GM18909 (cell line): ENCODE measurements at regions not wholly inside any gene's neighbourhood (a gene's known extent, or its start where the extent isn't known, plus 50 kb on each side); places are given as distances from the start of the nearest gene placed in this dataset.
A peak's percentile ranks its signal among the peaks of the same experiment; 100 is the strongest.

Source experiments
- ATAC-seq: cut with Tn5 transposase; IDR thresholded peaks from one replicate; pipeline ENCODE4 v1.9.1; 2021; ENCODE audit warnings: mild to moderate bottlenecking; ENCODE audit not compliant: unreplicated experiment, poor library complexity

DNA sequence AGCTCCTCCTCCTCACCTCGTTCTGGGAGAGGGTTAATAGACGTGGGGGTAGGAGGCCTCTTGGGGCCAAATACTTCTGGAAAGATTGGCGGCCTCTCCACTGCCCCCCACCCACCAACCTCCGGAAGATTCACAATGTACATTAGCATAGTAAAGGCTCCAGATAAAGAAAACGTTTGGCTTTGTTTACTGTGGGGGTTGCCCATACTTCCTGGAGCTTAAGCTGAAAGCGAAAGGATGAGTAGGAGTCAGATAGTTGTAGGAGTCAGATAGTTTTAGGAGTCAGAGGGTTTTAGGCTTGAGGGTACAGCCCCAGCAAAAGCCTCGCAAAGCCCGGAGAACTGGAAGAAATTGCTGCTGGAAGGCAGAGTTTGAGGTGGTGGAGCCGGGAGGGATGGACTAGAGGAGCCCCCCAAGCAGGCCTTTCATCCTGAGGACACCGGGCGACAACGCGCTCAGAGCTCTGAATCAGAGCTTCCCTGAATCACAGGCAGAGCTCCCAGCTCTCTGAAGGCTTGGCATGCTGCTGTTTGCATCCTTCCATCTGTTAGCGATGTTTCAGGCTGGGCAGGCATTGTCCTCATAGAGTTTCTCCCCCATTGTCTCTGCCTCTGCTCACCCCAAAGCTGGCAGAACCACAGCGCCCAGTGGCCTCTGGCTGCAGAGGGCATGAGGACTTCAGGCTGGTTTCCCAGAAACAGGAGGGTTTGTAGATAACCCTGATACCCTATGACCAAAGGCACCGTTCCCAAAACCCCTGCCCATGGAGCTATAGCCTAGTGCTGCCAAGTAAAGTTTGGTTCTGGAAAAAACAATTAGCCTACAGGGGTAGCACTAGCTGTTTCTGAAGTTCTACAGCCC lies 280.7 kb downstream of the BCOR start:
- ATAC-seq = no peak

DNA sequence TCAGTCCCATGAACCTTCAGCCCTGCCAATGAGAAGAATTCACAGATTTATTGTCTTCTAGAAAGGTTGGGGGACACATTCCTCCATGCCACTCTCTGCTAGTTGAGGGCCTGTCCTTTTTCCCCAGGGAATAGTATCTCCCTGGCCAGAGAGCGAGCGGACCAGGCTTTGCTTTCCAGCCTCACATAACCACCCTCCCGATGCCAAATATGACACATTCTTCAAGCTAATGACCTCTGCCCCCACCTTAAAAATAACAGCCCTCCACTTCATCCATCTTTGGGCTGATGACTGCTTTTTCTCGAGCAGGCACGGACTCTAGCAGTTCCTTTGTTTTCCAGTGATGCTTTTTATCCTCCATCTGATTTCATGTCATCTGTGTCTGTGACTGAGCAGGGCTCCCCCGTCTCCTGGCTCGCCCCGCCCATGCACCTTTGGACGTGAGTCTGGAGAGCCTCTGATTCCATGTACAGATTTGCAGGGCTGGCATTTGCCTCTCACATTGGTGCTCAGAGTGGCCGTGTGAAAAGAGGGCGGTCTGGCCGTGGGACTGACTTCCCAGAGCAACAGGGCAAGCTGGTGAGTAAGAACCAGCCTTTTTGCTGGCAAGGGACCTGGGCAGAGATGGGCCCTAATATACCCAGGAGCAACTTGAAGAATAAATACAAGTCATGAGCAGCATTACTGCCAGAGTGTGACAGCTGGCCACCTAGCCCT lies 279.8 kb downstream of the BCOR start:
- ATAC-seq = no peak

DNA sequence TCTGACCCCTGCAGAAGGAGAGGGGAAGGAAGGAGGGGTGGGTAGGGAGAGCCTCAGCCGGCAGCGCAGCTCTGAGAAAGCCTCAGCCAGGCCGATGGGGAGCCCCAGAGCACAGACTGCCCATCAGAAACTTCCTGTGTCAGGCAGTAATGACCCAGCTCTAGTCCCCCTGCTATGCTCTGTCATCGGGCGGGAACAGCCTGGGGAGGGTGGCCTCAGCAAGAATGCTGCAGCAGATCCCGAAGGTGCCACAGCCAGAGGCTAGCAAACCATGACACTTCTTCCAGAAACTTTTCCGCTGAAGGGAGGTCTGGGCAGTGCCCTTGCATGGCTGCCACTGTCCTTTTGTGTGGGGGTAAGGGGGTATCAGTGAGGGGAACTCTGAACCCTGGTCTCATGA lies 279.0 kb downstream of the BCOR start:
- ATAC-seq = no peak

DNA sequence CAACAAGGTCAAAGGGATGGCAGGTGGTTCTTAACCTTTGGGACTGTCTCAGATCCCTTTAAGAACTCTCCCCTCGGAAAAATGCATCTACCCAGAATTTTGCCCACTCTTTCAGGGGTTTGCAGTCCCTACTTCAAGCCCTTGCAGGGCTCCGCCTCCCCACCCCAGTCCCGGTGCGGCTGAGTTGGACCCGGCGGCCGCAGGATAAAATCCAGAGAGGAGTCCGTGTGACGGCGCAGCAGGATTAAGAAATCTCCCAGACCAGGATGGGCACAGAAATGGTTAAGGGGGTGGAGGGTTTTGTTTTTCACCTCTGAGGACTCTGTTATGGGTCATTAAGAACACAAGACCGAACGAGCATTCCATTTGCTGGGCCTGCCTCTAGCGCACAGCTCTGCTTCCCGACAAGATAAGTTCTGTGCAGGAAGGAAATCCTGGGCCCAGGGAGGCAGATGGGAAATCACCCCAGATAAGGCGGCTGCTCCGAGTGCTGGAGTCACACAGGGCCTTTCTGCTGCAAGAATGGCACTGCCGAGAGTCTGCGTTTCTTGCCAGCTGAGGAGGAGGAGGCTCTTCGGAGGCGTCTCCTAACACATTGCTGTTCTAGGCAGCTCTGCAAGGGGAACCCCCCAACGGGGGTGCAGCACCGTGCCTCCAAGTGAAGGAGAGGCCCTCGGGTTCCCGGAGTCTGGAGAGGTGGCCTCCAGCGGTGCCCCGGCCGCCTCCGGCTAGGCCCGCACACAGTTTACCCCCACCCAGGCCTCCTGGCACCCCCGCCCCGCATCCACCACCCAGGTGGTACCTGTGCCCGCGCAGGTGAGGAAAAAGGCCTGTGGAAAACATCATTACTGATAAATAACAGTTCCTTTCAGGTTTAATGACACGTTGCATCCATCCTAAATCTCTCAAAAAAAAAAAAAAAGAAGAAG lies 277.6 kb downstream of the BCOR start:
- ATAC-seq = no peak

- no peak for ATAC-seq
These were observed 276.6 kb downstream of the BCOR start for GRCh38 chrX:39820938-39821708.

DNA sequence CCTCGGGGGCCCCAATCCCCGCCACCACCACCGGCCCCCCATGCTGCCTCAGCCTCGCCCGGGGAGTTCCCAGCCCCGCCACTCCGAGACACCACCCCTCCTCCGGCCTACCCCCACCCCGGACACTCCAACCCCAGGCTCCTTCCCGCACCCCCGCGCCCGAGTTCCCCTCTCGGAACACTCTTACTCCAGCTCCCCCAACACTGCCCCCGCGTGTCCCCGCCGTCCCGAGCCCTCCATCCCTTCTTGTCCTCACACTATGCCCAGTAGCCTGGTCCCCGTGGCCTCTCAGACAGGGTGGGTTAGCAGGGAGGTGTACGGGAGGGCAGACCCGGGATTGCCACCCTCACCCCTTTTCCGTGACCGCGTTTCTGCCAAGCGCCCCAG lies 276.1 kb downstream of the BCOR start:
- ATAC-seq = no peak

- no peak for ATAC-seq
These were observed 275.5 kb downstream of the BCOR start for GRCh38 chrX:39822133-39822748.

- no peak for ATAC-seq
These were observed 274.3 kb downstream of the BCOR start for GRCh38 chrX:39823424-39823823.

DNA sequence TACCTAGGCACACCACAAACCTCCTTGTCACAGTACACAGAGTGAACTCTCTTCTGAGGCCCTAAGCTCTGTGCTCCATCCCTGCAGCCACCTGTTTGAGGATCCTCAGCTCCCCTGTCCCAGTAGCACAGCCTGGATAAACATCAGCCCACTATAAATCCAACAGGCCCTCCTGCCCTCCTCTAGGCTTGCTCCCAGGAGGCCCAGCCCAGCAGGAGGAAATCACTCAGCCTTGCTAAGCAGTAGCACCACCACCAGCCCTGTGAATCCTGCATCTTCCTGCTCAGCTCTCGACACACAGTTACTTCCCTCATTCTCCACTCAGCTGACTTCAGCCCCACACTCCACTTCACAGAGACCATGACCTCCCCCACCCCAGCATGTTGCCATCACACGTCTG lies 273.9 kb downstream of the BCOR start:
- ATAC-seq = no peak

DNA sequence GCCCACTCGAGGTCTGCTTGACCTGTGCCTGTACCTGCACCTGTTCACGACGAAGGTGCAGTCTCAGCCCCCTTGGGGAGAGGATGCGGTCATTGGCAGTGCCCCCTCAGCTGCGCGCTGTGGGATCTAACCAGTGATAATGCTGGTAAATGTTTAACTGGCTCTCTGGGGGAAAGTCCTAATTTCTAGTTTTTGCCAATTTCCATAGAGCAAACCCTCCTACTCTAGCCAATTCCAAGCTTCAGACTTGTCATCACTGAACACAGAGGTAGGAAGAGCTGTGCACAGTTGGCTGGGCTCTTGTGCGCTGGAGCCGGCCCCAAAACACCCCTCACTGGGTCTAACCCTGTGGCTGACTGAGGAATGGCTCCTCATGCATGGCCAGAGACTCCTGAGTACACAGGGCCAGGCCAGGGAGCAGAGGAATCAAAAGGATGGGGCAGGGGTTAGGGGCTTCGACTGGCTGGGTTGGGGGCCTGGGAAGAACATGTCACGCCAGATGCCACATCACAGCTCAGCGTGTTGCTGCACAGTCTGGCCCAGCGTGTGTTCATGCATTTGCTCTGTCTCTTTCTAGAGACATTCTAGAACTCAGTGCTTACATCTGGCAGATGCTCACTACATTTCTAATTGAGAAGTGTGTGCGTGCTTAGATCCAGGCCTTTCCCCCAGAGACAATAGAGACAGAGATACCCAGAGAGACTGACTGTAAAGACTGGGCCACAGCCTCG lies 270.8 kb downstream of the BCOR start:
- peak; percentile 41 for ATAC-seq

DNA sequence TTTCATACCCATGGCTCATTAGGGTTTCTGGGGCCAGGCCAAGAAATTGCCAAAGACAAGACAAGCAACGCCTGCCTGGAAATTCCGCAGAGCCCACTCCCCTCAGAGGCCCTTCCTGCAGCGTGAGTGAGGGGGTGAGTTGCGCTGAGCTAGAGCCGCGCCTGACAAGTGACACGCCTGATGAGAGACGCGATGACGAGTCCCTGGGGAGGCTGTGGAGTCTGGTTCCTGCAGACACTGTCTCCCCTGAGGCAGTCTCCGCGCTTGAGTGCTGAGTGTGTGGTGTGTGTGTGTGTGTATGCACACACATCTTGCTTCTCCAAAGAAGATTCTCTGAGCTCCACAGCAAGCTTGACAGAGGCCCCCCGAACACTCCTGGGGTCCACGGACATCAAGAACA lies 269.8 kb downstream of the BCOR start:
- peak; percentile 52 for ATAC-seq

- ATAC-seq = no peak
These were observed 268.8 kb downstream of the BCOR start for GRCh38 chrX:39828971-39829370.

- ATAC-seq = no peak
These were observed 267.8 kb downstream of the BCOR start for GRCh38 chrX:39829965-39830364.

- ATAC-seq = no peak
These were observed 267.3 kb downstream of the BCOR start for GRCh38 chrX:39830414-39830813.

DNA sequence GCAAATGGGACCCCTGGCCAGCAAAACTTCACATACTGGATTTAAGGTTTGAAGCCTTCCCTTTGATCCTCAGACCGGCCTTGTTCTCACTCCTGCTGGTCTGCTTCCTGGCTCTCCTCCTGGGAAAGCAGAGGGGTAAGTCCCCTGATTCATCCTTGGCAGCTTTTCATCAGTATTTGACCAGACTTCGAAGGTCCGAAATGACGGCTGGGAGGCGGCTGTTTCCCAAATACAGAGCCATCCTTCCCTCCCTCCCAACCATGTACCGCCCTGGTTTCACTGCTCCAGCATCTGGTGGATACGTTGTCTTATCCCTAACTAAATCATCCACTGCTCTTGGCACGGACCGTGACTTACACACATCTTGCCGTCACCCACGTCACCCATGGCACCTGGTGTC lies 265.5 kb downstream of the BCOR start:
- ATAC-seq = no peak

GRCh38 chrX:39834600-39834999 lies 263.2 kb downstream of the BCOR start:
- ATAC-seq = no peak

DNA sequence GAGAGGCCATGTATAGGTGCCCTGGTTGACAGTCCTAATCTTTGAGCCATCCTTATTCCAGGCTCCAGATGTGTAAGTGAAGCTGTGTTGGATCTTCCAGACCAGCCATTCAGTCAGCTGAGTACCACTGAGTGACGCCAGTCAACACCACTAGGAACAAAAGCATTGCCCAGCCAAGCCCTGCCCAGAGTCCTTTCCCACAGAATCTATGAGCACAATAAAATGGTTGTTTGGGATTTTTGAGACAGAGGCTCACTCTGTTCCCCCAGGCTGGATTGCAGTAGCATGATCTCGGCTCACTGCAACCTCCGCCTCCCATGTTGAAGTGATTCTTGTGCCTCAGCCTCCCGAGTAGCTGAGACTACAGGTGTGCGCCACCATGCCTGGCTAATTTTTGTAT lies 262.5 kb downstream of the BCOR start:
- ATAC-seq = no peak

DNA sequence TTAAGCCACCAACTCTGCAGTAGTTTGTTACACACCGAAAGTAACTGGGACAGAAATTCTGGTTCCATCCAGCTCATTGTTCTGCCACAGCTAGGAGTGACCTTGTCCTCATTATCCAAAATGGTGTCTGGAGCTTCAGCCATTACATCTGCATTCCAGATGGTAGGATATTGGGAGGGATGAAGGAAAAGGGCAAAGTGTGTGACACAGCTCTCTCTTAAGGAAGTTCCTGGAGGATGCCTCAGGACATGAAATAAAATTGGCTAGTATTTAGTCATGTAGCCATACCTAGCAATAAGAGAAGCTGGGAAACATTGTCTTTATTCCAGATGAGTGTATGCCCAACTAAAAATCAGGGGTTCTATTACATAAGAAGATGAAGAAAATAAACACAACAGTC lies 262.0 kb downstream of the BCOR start:
- ATAC-seq = no peak
